ENCODE measurements at regions not wholly inside any gene's neighbourhood (a gene's known extent, or its start where the extent isn't known, plus 50 kb on each side); places are given as distances from the start of the nearest gene placed in this dataset.

DNA sequence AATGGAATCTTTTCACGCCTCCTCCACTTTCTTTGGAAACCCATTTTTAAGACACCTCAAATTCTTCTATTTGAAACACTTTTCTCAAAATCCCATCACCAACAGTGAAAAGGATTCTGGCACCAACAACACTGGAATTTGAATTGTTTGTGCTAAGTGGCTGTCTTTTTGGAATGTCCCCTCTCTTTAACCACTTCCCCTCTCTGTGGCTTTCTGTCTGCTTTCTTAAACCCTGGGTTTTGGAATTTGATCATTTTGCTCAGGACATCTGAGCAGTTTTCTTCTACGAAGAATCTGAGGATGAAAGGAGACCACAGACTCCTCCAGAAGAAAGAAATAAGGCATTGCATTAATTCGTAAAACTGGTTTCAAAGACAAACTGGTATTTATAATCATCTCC, 89.0 kb downstream of the MXRA5 start:
- DNase-seq (ENCODE audit: low read depth, low spot score): no peak
- no peak overlapping the region for H3K9ac ChIP-seq (ENCODE audit: insufficient read length)
- no peak overlapping the region for H3K27ac ChIP-seq

DNA sequence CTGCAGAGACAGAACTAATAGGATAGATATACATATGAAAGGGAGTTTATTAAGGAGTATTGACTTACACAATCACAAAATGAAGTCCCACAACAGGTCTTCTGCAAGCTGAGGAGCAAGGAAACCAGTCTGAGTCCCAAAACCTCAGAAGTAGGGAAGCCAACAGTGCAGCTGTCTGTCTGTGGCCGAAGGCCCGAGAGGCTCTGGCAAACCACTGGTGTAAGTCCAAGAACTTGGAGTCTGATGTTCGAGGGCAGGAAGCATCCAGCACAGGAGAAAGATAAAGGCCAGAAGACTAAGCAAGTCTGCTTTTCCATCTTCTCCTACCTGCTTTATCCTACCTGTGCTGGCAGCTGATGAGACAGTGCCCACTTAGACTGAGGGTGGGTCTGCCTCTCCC, 89.6 kb downstream of the MXRA5 start:
- Histone ChIP-seq H3K4me3 (no peak overlapping the region), H3K36me3 (ENCODE audit: insufficient read depth, low read length) (no peaks in the 10 kb centered on the region), H3K9ac (ENCODE audit: insufficient read length) (no peak overlapping the region), H3K27ac (no peak overlapping the region), H3K9me3 (ENCODE audit: low read depth, low read length) (no peaks in the 10 kb centered on the region)
- no peak for DNase-seq (ENCODE audit: low read depth, low spot score)
- TF ChIP-seq POLR2AphosphoS5 (IDR thresholded peaks at IDR 0.05; ENCODE audit: borderline replicate concordance, low read depth, low read length) (no peak), EZH2 (IDR thresholded peaks at IDR 0.05) (no peak), FOXP2 (optimal IDR thresholded peaks at IDR 0.05; ENCODE audit: control extremely low read depth, extremely low read length, insufficient read depth) (no peak)

More for the DNA sequence above, 89.0 kb downstream of the MXRA5 start:
- peak overlapping the region; percentile 54 for H3K4me3 ChIP-seq
- no peaks in the 10 kb centered on the region for H3K36me3 ChIP-seq (ENCODE audit: insufficient read depth, low read length)
- H3K9me3 ChIP-seq (ENCODE audit: low read depth, low read length): no peaks in the 10 kb centered on the region; the same call in 1 of the 2 replicates
- TF ChIP-seq EZH2 (IDR thresholded peaks at IDR 0.05): no peak
- no peak for TF ChIP-seq POLR2AphosphoS5 (IDR thresholded peaks at IDR 0.05; ENCODE audit: borderline replicate concordance, low read depth, low read length)

DNA sequence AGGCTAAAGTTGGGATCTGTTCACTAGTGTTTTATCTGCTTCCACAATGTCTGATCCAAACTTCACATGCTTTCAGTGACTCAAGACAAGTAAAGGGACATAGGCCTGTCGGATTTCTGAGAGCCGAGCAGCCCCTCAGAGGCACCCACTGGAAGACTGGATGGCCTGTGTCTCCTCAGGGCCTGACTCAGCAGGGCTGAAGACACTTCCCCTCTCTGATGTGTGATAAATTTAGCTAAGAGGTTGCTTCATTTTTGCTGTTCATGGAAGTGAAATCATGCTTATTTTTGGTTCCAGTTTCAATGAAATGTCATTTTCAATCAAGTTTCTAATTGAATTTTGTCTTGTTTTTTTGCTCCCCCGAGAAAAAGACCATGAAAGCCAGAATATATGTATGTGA, 93.7 kb downstream of the MXRA5 start:
- H3K4me3 ChIP-seq: no peak overlapping the region
- no peak for DNase-seq (ENCODE audit: low read depth, low spot score)
- no peak overlapping the region for H3K27ac ChIP-seq
- no peaks in the 10 kb centered on the region for H3K36me3 ChIP-seq (ENCODE audit: insufficient read depth, low read length)
- TF ChIP-seq EZH2 (IDR thresholded peaks at IDR 0.05) (no peak), FOXP2 (optimal IDR thresholded peaks at IDR 0.05; ENCODE audit: control extremely low read depth, extremely low read length, insufficient read depth) (no peak), POLR2AphosphoS5 (IDR thresholded peaks at IDR 0.05; ENCODE audit: borderline replicate concordance, low read depth, low read length) (no peak)
- H3K9me3 ChIP-seq (ENCODE audit: low read depth, low read length): no peaks in the 10 kb centered on the region
- H3K9ac ChIP-seq (ENCODE audit: insufficient read length): no peak overlapping the region

DNA sequence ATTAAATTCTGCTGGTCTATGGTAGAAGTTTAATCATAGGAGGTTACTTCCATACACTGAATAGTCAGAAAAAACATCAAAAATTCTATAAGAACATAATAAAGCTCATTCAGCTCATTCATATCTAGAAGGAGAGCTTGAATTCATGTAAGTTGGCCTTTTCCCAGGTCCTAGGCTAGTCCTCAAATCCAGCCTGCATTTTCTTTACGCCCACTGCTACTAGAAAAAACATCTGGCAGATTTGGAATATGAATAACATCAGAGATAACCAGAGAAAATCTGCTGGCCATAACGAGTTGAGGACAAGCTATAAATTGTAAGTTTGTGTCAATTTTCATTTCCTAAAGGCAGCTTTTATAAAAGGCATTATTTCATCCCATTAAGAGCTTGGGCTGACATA, 95.5 kb downstream of the MXRA5 start:
- H3K9me3 ChIP-seq (ENCODE audit: low read depth, low read length): no peaks in the 10 kb centered on the region
- H3K4me3 ChIP-seq: no peak overlapping the region
- no peak overlapping the region for H3K27ac ChIP-seq
- H3K36me3 ChIP-seq (ENCODE audit: insufficient read depth, low read length): no peaks in the 10 kb centered on the region
- TF ChIP-seq EZH2 (IDR thresholded peaks at IDR 0.05) (no peak), FOXP2 (optimal IDR thresholded peaks at IDR 0.05; ENCODE audit: control extremely low read depth, extremely low read length, insufficient read depth) (no peak), POLR2AphosphoS5 (IDR thresholded peaks at IDR 0.05; ENCODE audit: borderline replicate concordance, low read depth, low read length) (no peak)
- no peak overlapping the region for H3K9ac ChIP-seq (ENCODE audit: insufficient read length)
- no peak for DNase-seq (ENCODE audit: low read depth, low spot score)

DNA sequence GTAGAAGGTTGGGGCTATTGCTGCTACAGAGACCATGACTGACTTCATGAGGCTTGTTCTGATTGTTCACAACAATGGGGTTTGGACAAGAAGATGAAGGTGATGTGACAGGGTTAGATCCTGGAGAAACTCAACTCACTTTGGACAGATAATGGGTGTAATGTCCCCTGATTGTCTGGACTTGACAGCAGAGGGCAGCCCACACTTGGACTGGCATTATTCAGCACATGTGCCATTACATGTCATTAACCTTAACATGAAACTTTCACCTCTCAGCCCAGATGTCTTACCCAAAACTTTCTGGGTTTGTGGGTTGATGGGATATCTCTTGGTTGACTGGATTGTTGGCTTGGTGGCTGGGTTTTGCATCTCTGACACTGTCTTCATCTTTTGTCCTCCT, 101.5 kb downstream of the MXRA5 start:
- no peaks in the 10 kb centered on the region for H3K9me3 ChIP-seq (ENCODE audit: low read depth, low read length)
- no peak for DNase-seq (ENCODE audit: low read depth, low spot score)
- no peak overlapping the region for H3K27ac ChIP-seq
- no peaks in the 10 kb centered on the region for H3K36me3 ChIP-seq (ENCODE audit: insufficient read depth, low read length)
- no peak overlapping the region for H3K4me3 ChIP-seq
- no peak overlapping the region for H3K9ac ChIP-seq (ENCODE audit: insufficient read length)
- TF ChIP-seq FOXP2 (optimal IDR thresholded peaks at IDR 0.05; ENCODE audit: control extremely low read depth, extremely low read length, insufficient read depth): no peak
- TF ChIP-seq POLR2AphosphoS5 (IDR thresholded peaks at IDR 0.05; ENCODE audit: borderline replicate concordance, low read depth, low read length): no peak
- TF ChIP-seq EZH2 (IDR thresholded peaks at IDR 0.05): no peak

DNA sequence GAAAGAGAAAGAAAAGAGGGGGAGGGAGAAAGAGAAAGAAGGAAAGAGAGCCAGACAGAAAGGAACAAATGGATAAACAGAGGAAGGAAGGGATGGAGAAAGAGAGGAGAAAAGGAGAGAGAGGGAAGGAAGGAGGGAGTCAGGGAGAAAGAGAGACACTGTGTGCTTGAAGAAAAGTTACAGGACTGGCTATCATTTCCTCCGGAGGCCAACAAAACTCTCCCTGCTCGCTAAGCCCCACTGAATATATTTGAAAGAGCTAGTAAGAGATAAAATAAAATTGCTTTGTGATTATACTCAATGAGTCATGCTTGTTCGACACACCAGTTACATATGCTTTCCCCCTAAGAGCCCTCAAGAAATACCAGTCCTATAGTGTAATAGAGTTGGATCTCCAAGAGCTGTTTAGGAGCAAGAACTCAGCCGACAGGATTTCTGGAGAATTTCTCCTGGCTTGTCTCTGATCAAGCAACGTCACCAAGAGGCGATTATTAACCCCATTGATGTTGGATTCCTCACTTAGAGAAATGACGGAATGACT, 102.2 kb downstream of the MXRA5 start:
- Histone ChIP-seq H3K27ac (no peak overlapping the region), H3K9ac (ENCODE audit: insufficient read length) (no peak overlapping the region), H3K4me3 (no peak overlapping the region), H3K9me3 (ENCODE audit: low read depth, low read length) (no peaks in the 10 kb centered on the region), H3K36me3 (ENCODE audit: insufficient read depth, low read length) (no peaks in the 10 kb centered on the region)
- DNase-seq (ENCODE audit: low read depth, low spot score): no peak
- TF ChIP-seq FOXP2 (optimal IDR thresholded peaks at IDR 0.05; ENCODE audit: control extremely low read depth, extremely low read length, insufficient read depth) (no peak), EZH2 (IDR thresholded peaks at IDR 0.05) (no peak), POLR2AphosphoS5 (IDR thresholded peaks at IDR 0.05; ENCODE audit: borderline replicate concordance, low read depth, low read length) (no peak)

DNA sequence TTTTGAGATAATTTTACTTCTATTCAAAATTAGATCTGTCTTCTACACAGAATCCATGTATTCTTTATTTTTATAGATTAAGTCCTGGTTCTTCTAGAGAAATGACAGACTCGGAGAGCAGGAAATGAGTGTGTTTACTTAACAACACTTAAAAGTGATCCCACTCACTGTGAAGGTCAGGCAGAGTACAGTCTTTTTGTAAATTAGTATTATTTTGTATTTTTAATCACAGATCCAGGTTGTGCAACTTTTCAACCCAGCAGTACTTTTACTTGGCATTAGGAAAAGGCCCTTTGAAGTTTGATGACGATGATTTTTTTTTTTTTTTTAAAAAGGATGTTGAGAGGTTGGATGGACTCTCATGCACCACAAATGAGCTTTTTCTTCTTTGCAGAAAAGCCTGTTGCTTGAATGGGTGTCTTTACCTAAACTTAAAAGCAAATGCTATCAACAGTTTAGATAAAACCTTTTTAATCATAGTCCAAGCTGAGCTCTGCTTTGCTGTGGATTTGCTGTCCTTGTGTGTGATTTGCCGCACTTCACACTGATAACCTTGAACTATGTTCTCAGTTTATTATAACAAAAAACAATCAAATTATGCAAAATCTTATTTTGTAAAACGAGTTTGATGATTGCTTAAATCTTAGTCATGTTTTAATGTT, 114.1 kb downstream of the MXRA5 start:
- H3K9ac ChIP-seq (ENCODE audit: insufficient read length): no peak overlapping the region
- no peaks in the 10 kb centered on the region for H3K36me3 ChIP-seq (ENCODE audit: insufficient read depth, low read length)
- no peak for DNase-seq (ENCODE audit: low read depth, low spot score)
- TF ChIP-seq EZH2 (IDR thresholded peaks at IDR 0.05) (no peak), POLR2AphosphoS5 (IDR thresholded peaks at IDR 0.05; ENCODE audit: borderline replicate concordance, low read depth, low read length) (no peak), FOXP2 (optimal IDR thresholded peaks at IDR 0.05; ENCODE audit: control extremely low read depth, extremely low read length, insufficient read depth) (no peak)
- H3K4me3 ChIP-seq: no peak overlapping the region
- H3K9me3 ChIP-seq (ENCODE audit: low read depth, low read length): no peaks in the 10 kb centered on the region
- no peak overlapping the region for H3K27ac ChIP-seq

DNA sequence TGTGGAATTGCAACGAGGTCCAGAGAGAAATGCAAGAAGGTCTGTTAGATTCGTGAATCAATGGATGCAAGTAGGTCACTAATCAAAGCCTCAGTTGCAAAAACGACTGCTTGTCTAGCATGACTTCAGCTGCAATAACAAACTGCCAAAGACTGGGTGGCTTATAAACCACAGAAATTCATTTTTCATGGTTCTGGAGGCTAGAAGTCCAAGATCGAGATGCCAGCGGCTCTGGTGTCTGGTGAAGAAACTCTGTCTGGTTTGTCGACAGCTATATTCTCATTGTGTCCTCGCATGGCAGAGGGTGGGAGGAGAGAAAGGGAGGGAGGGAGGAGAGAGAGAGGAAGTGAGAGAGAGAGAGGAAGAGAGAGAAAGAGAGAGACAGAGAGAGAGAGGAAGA, 114.7 kb downstream of the MXRA5 start:
- no peak overlapping the region for H3K27ac ChIP-seq
- TF ChIP-seq FOXP2 (optimal IDR thresholded peaks at IDR 0.05; ENCODE audit: control extremely low read depth, extremely low read length, insufficient read depth): no peak
- no peak for TF ChIP-seq POLR2AphosphoS5 (IDR thresholded peaks at IDR 0.05; ENCODE audit: borderline replicate concordance, low read depth, low read length)
- TF ChIP-seq EZH2 (IDR thresholded peaks at IDR 0.05): no peak
- H3K4me3 ChIP-seq: no peak overlapping the region
- no peak overlapping the region for H3K9ac ChIP-seq (ENCODE audit: insufficient read length)
- no peaks in the 10 kb centered on the region for H3K36me3 ChIP-seq (ENCODE audit: insufficient read depth, low read length)
- no peak for DNase-seq (ENCODE audit: low read depth, low spot score)
- H3K9me3 ChIP-seq (ENCODE audit: low read depth, low read length): no peaks in the 10 kb centered on the region

DNA sequence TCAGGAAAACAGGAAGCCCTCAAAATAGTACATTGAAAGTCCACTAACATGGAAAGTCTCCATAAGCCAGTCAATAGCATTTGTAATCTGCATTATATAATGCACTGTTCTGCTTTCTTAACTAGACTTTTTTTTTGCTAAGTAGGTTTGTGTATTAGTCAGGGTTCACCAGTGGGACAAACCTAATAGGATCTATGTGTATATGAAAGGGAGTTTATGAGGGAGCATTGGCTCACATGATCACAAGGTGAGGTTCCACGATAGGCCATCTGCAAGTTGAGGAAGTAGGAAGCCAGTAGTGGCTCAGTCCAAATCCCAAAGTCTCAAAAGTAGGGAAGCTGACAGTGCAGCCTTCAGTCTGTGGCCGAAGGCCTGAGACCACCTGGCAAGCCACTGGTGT, 116.0 kb downstream of the MXRA5 start:
- no peaks in the 10 kb centered on the region for H3K9me3 ChIP-seq (ENCODE audit: low read depth, low read length)
- no peaks in the 10 kb centered on the region for H3K36me3 ChIP-seq (ENCODE audit: insufficient read depth, low read length)
- no peak overlapping the region for H3K4me3 ChIP-seq
- H3K27ac ChIP-seq: no peak overlapping the region
- no peak overlapping the region for H3K9ac ChIP-seq (ENCODE audit: insufficient read length)
- no peak for DNase-seq (ENCODE audit: low read depth, low spot score)
- TF ChIP-seq FOXP2 (optimal IDR thresholded peaks at IDR 0.05; ENCODE audit: control extremely low read depth, extremely low read length, insufficient read depth) (no peak), POLR2AphosphoS5 (IDR thresholded peaks at IDR 0.05; ENCODE audit: borderline replicate concordance, low read depth, low read length) (no peak), EZH2 (IDR thresholded peaks at IDR 0.05) (no peak)

Data from SK-N-MC (cell line).